HG03108 (cell line): ENCODE measurements at regions not wholly inside any gene's neighbourhood (a gene's known extent, or its start where the extent isn't known, plus 50 kb on each side); places are given as distances from the start of the nearest gene placed in this dataset.
"Not testable (repeated sequence)": the region's sequence is repeated elsewhere in the genome, so short reads cannot be mapped to it uniquely, and the experiment has no call there.

Experiments
- ATAC-seq: cut with Tn5 transposase; IDR thresholded peaks from one replicate; pipeline ENCODE4 v1.9.1; 2021; ENCODE audit warnings: moderate library complexity; ENCODE audit not compliant: unreplicated experiment

DNA sequence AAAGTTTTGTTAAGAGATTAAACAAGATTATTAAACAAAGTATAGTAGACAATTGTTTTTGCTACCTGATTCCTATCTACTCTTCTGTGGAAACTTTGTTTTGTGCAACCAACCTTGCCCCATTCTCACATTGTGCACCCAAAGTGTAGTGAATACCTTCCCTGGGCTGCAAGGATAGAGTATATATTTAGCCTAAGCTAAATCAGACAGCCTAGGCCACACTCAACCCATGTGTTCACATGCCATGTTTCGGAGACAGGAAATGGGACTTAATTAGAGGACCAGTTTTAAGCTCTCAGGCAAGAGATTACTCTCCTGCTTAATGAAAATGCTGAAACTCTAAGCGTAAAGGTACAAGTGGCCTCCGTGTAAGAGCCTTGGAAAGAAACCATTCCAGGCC is 734.9 kb upstream of the USP15 start:
- ATAC-seq: no peak

- ATAC-seq: no peak
These were observed 729.7 kb upstream of the USP15 start for GRCh38 chr12:61530456-61530855.

DNA sequence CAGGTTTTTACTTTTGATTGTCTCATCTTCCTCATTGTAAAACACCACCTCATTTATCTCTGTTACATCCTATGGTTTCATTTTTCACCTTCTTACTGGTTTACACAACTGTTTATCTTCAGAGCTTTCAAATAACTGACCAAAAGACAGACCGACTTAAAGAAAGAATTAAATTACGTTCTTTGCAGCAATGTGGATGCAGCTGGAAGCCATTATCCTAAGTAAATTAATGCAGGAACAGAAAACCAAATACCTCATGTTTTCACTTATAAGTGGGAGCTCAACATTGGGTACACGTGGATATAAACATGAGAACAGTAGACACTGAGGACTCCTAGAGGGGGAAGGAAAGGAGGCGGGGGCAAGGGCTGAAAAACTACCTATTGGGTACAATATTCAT is 729.0 kb upstream of the USP15 start:
- no peak for ATAC-seq

DNA sequence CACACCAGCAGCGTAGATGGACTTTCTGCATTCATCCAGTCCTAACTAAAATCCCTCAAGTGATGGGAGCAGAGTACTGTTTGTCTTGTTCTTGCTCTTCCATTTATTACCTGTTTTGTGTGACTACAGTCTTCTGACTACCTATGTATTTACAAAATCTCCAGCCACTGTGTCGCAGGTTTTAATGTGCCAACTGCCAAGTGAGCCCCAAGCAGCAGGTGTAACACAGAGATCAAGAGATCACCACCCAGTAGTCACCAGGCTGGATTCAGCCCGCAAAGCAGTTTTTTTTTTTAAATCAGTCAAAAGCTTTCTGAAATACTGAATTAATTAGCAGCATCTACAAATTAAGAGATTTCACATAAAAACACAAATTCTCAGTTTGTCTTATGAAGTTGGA is 724.1 kb upstream of the USP15 start:
- ATAC-seq: no peak

DNA sequence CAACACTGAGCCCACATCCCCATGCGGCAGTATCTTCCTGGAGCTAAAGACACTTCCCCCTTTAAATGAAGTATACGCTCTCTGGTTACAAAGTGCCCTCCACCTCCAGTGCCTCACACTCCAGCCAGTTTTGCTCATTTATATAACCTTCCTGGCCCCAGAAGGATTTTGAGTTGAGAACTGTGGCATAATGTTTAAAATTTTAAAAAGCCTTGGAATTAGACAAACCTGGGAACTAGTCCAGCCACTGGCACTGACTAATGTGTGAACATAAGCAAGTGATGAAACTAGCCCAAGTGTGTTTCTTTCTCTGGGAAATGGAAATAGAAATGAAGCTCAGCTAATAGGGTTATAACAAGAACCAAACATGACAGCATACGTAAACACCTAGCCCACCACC is 723.7 kb upstream of the USP15 start:
- no peak for ATAC-seq

DNA sequence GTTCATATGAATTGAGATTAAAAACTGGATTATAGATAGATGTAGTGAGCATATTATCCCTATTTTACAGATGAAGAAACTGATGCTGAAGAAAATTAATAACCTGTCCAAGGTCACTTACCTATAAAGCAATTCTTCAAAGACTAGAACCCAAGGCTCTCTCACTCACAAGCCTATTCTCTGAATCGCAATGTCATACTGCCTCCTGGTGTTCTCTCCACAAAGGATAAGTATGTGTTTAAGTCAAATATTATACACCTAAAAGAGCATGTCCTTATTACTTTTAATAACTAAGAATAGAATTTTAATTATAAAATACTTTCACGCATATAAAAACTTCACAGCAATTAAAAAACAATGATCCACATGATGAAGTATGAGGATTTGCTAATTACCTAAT is 721.3 kb upstream of the USP15 start:
- no peak for ATAC-seq

DNA sequence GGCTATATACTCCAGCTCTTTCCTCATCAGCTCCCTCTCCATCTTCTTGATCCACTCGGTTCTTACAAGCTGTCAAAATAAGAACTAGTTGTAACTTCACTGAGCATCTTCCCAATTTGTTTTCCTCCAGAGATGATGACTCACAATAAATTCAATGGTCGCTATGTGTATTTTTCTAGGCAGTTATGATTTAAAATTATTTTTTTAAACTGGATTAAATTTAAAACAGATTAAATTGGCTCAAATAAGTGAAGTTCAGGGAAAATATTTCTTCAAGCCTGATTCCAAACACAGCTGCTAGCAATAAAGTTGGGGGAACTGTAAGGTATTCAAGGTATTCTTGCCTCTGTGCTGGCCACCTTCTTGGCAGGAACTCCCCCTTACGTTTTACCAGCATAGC is 717.7 kb upstream of the USP15 start:
- ATAC-seq: no peak

DNA sequence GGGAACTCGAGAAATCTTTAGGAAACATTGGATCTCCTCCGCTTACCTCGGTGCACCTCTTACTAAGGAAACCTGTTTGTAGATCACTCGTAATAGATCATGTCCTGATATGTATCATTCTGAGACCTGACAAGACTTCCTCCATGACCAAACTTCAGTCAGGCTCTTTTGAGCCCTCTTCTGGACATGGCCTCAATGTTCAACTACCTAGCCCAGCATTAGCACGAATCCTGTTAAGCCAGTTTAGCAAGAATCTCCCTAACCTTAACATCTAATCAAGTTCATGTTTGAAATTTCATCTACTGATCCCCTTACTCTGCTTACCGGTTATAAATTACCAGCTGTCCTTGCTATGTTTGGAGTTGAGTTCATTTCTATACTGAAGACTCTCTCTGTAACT is 713.9 kb upstream of the USP15 start:
- no peak for ATAC-seq

- no peak for ATAC-seq
These were observed 707.1 kb upstream of the USP15 start for GRCh38 chr12:61553091-61553490.

- no peak for ATAC-seq
These were observed 705.8 kb upstream of the USP15 start for GRCh38 chr12:61554268-61555008.

DNA sequence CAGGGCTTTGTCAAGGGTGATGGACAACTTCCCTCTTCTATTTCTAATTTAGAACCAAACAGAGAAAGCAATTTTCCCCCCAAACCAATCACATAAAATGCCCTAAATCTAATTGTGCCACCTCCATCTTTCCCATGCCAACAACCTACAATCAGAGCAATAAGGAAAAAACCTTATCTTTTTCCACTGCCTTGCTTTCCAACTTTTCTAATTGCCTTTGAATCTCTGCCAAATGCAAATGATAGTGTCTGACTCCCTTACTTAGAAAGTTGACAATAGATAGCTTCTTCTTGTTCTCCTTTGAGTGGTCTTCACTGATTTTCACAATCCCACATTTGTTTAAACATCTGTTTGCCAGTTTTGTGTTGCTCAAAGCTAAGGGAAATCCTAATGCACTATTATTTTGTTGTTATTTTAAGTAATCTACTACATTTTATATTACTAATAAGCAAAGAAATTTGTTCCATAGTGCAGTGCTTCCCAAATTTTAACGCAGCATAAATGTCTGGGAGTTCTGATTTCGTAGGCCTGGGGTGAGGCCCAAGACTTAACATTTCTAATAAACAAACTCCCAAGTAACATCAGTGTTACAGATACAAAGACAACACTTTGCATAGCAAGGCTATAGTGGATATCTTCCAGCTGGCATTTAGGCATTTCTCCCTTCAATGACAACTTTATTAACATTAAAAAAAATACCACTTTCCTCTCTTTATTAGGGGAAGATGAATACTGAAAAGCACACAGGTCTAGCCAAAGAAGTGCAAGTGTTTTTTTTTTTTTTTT is 696.3 kb upstream of the USP15 start:
- ATAC-seq: no peak

- ATAC-seq: no peak
These were observed 695.7 kb upstream of the USP15 start for GRCh38 chr12:61564466-61564865.

GRCh38 chr12:61566183-61566582 is 694.0 kb upstream of the USP15 start:
- no peak for ATAC-seq

- ATAC-seq: no peak
These were observed 685.9 kb upstream of the USP15 start for GRCh38 chr12:61574339-61574738.

- ATAC-seq: no peak
These were observed 675.3 kb upstream of the USP15 start for GRCh38 chr12:61584943-61585342.

- ATAC-seq: not testable (repeated sequence)
These were observed 669.3 kb upstream of the USP15 start for GRCh38 chr12:61590864-61591263.

DNA sequence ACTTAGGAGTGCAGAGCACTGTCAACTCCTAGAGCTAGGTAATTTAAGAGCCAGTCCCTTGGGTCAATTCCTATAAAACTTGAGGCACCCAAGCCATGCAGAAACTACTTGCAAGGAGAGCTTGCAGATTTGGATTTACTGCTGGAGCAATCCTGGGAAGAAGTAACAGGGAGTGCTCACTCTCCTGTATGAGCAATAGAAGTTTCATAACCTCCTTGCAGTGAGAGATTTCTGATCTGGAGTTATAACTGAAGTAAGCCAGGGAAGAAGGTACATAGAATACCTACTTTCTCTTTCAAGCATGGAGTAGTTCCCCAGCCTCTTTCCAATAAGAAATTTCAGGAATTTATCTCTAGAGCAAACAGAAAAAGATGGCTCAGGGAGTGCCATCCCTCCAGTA is 650.1 kb upstream of the USP15 start:
- no peak for ATAC-seq

DNA sequence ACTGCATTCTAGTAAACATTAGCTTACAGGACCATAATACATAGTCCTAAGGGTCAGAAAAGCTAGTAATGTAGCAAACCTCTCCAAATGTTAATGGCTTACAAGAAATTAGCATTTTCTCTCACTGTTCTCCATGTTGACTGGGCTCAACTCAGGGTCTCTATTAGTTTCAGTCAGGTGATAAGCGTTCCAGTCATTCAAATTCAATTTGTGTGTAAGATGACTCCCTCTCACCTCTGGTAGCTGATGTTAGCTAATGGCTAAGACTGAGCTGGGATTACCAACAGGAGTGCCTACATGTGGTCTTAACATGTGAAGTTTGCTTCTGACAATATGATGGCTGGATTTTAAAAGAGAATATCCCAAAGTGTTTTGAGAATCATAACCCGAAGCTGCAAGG is 630.5 kb upstream of the USP15 start:
- no peak for ATAC-seq

DNA sequence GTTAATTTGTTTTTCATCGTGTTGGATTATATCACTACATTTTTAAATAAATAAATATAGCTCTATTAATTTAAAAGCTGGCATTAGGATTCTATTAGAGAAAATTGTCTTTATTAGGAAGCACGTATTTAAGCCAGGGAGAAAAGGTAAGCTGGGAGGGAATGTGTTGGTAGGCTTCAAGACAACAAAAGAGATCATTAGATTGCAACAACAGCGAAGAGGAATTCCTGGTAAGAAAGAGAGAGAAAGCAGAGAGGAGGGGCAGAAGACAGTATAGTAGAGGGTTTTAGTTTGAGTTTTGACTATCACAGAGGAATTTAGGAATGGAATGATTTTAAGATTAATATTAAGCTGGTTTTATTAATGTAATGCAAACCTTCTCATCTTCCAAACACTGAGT is 613.6 kb upstream of the USP15 start:
- no peak for ATAC-seq

GRCh38 chr12:61647566-61647965 is 612.6 kb upstream of the USP15 start:
- no peak for ATAC-seq

- no peak for ATAC-seq
These were observed 607.9 kb upstream of the USP15 start for GRCh38 chr12:61652265-61652664.

DNA sequence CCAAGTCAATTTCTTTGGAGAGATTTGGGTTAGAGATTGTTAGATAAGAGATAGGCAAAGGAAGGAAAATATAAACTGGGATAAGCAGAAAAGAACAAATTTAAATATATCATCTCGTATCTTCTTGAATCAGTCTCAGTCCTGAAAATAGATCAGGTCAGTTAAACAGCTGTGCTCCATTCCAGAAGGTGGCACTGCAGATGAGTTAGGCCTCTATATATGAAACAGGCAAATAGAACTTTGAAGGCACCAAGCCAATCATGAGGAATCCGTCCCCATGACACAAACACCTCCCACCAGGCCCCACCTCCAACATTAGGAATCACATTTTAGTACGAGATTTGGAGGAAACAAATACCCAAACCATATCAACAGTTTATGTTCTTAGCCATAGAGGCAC is 605.5 kb upstream of the USP15 start:
- no peak for ATAC-seq

- no peak for ATAC-seq
These were observed 605.0 kb upstream of the USP15 start for GRCh38 chr12:61655241-61655640.
